ENCODE measurements at regions not wholly inside any gene's neighbourhood (a gene's known extent, or its start where the extent isn't known, plus 50 kb on each side); places are given as distances from the start of the nearest gene placed in this dataset.

- H2BK20ac ChIP-seq (ENCODE audit: low read depth, low read length), result no peak overlapping the region
- no peak overlapping the region for H2AFZ ChIP-seq (replicated peaks; ENCODE audit: low read length, poor library complexity)
- H3K27ac ChIP-seq (ENCODE audit: insufficient read depth, low read length), result no peak overlapping the region
- no peak overlapping the region for H2AK5ac ChIP-seq (ENCODE audit: low read depth, low read length)
- CTCF ChIA-PET, result no interaction called here
- H3K4me3 ChIP-seq (ENCODE audit: insufficient read depth, low read depth, low read length), result no peak overlapping the region
- H3K4ac ChIP-seq (ENCODE audit: low read depth, low read length), result no peak overlapping the region
- H4K5ac ChIP-seq (ENCODE audit: low read depth, low read length), result no peak overlapping the region
- no peak overlapping the region for H3K18ac ChIP-seq (ENCODE audit: low read depth, low read length)
- no peak overlapping the region for H4K91ac ChIP-seq (ENCODE audit: insufficient read depth, low read depth, low read length)
- H2BK15ac ChIP-seq (ENCODE audit: low read depth, low read length), result no peak overlapping the region
- no peaks in the 10 kb centered on the region for H3K4me1 ChIP-seq (ENCODE audit: control insufficient read depth, insufficient read depth, low read length)
- no peak overlapping the region for H2BK120ac ChIP-seq (ENCODE audit: low read depth, low read length)
- no peak overlapping the region for H2BK5ac ChIP-seq (ENCODE audit: low read depth, low read length, poor library complexity, severe bottlenecking)
- BruUV-seq (replicated peaks), result no TSS peak
- no peak overlapping the region for H3K14ac ChIP-seq (replicated peaks; ENCODE audit: low read depth, low read length)
- H2AK9ac ChIP-seq (replicated peaks; ENCODE audit: low read depth, low read length, poor library complexity), result no peak overlapping the region
- H3K9me3 ChIP-seq (ENCODE audit: control insufficient read depth, insufficient read depth, low read length), result no peaks in the 10 kb centered on the region
- H3K4me2 ChIP-seq (ENCODE audit: low read depth, low read length), result no peak overlapping the region
- TF ChIP-seq SMC3 (IDR thresholded peaks at IDR 0.05; ENCODE audit: low read depth, low read length), result no peak
- TF ChIP-seq ELK1 (IDR thresholded peaks at IDR 0.05; ENCODE audit: borderline replicate concordance, low read depth, low read length), result no peak
- no peak for TF ChIP-seq POLR2A (IDR thresholded peaks at IDR 0.05; ENCODE audit: low read depth, low read length)
- DNase-seq (peak; percentile 49), ATAC-seq (ENCODE audit: low read depth) (no peak)
- no peaks in the 10 kb centered on the region for H3K79me1 ChIP-seq (ENCODE audit: low read depth in 1 of 2, low read length in 2 of 2)
- H3K36me3 ChIP-seq (ENCODE audit: control insufficient read depth, insufficient read depth, low read length), result no peaks in the 10 kb centered on the region
- H3K9ac ChIP-seq (ENCODE audit: low read depth, low read length), result no peak overlapping the region
- H4K8ac ChIP-seq (ENCODE audit: low read depth in 2 of 2, low read length in 2 of 2), result no peak overlapping the region
- in situ Hi-C loops (cut with MboI; ENCODE audit: low sequenced_read_pairs), result no loop called here
- H3K56ac ChIP-seq (ENCODE audit: extremely low read depth, insufficient read depth, low read length), result no peak overlapping the region
- no peaks in the 10 kb centered on the region for H4K20me1 ChIP-seq (ENCODE audit: insufficient read depth, low read length)
- dilution Hi-C loops (cut with HindIII; ENCODE audit: low sequenced_read_pairs, unreplicated experiment), result no loop called here
- whole genome bisulfite sequencing, 2 experiments (ENCODE audit: extremely low coverage in 2 of 2, insufficient read length in 1 of 2), result 40% methylated on average over 1 of the region's 2 CpGs; no CpG with 5 or more reads in 1 of the 2 experiments
- POLR2A ChIA-PET (ENCODE audit: unreplicated experiment), result no interaction called here
- H3K9me1 ChIP-seq (ENCODE audit: insufficient read depth, low read length), result no peaks in the 10 kb centered on the region
- no peaks in the 10 kb centered on the region for H3K27me3 ChIP-seq (ENCODE audit: control insufficient read depth, insufficient read depth, low read length)
- intact Hi-C loops (cut with micrococcal nuclease), result no loop called here
- no peak overlapping the region for H3K23ac ChIP-seq (ENCODE audit: low read depth, low read length)
These were observed 429.2 kb upstream of the HTR2A start for GRCh38 chr13:47326061-47326460.
